Endothelial cell (in vitro differentiated cells): ENCODE measurements at regions not wholly inside any gene's neighbourhood (a gene's known extent, or its start where the extent isn't known, plus 50 kb on each side); places are given as distances from the start of the nearest gene placed in this dataset.

ENCODE experiments used
- DNase-seq: peaks from one replicate; pipeline ENCODE4 v3.0.0; 2021; ENCODE audit warnings: low spot score
- H3K27ac Mint-ChIP-seq: one replicate; pipeline ENCODE4 v1.8.0; 2021; ENCODE audit warnings: mixed read lengths, inconsistent platforms; ENCODE audit not compliant: unreplicated experiment
- H3K27me3 Mint-ChIP-seq: one replicate; pipeline ENCODE4 v1.8.0; 2021; ENCODE audit warnings: mild to moderate bottlenecking, moderate library complexity, mixed read lengths, inconsistent platforms; ENCODE audit not compliant: unreplicated experiment
- H3K36me3 Mint-ChIP-seq: one replicate; pipeline ENCODE4 v1.8.0; 2021; ENCODE audit warnings: mild to moderate bottlenecking, low read depth, mixed read lengths, inconsistent platforms; ENCODE audit not compliant: unreplicated experiment
- H3K4me1 Mint-ChIP-seq: one replicate; pipeline ENCODE4 v1.8.0; 2021; ENCODE audit warnings: mild to moderate bottlenecking, mixed read lengths, inconsistent platforms; ENCODE audit not compliant: unreplicated experiment
- H3K4me3 Mint-ChIP-seq: one replicate; pipeline ENCODE4 v1.8.0; 2021; ENCODE audit warnings: mild to moderate bottlenecking, mixed read lengths, inconsistent platforms; ENCODE audit not compliant: unreplicated experiment
- H3K9me3 Mint-ChIP-seq: one replicate; pipeline ENCODE4 v1.8.0; 2021; ENCODE audit warnings: mixed read lengths, inconsistent platforms; ENCODE audit not compliant: unreplicated experiment
- TF ChIP-seq, protein P1 (sequence below): fragments of 200-600 bp; sonication (generic); IDR thresholded peaks from one replicate; pipeline ENCODE4 v1.5.0; 2021; ENCODE audit warnings: antibody characterized with exemption; ENCODE audit not compliant: unreplicated experiment

DNA sequence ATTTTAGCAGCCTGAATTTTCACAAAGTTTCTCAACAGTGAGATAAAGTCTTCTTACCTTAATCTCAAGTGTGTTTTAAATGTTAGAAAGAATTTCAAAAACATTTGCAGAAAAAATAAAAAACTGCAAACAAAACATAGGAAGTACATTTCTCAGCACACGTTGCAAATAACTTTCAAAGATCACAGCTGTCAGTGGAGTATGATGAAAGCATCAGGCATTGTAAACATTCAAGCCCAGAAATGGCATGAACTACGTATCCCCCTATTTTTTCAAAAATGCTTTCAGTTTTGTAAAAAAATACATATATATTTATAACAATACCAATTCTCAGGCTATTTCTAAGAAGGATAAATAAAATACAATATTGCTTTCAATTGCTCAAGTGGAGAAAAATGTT is 320.6 kb upstream of the TFPI start:
- Mint-ChIP-seq H3K27ac (no peak overlapping the region), H3K27me3 (peaks cover 2% of the 10 kb centered on the region), H3K36me3 (peaks cover 2% of the 10 kb centered on the region), H3K9me3 (peaks cover 1% of the 10 kb centered on the region), H3K4me1 (peaks cover 8% of the 10 kb centered on the region), H3K4me3 (no peak overlapping the region)
- no peak for DNase-seq
- TF ChIP-seq, protein P1, sequence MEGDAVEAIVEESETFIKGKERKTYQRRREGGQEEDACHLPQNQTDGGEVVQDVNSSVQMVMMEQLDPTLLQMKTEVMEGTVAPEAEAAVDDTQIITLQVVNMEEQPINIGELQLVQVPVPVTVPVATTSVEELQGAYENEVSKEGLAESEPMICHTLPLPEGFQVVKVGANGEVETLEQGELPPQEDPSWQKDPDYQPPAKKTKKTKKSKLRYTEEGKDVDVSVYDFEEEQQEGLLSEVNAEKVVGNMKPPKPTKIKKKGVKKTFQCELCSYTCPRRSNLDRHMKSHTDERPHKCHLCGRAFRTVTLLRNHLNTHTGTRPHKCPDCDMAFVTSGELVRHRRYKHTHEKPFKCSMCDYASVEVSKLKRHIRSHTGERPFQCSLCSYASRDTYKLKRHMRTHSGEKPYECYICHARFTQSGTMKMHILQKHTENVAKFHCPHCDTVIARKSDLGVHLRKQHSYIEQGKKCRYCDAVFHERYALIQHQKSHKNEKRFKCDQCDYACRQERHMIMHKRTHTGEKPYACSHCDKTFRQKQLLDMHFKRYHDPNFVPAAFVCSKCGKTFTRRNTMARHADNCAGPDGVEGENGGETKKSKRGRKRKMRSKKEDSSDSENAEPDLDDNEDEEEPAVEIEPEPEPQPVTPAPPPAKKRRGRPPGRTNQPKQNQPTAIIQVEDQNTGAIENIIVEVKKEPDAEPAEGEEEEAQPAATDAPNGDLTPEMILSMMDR, result no peak

DNA sequence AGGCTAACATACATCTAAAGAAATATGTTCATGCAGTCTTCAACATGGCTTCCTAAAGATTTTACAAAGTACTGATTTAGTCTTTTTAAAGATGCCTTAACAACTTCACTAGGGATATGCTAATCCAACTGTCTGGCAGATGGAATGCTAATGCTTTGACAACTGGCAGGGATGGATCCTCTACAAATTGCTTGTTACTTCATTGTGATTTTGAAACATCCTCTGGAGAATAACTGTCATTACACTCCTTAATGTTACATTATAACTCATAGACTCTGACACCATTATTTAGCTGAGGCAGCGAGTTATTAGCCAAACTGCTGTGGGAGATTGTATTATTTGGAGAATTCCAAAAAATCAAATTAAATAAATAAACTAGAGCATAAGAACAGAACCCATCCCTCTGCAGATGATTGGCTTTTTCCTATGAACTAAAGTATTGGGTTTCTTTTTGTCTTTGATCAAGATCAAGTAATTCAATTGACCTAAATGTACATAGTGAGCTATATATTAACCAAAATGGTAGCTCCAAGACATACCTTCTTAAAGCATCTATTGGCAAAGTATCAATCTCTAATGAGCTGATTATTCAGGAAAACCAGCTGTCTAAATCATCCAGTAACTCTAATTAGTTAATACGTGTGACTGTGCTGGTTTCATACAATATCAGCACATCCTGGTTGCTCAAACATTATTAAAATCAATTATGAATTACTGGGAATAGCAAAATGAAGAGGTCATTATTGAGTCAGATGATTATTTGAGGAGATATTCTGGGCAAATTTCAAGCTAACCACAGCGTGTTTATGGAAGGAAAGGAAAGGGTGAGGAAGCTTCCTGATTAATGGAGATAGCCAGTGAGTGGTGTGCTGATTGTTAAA is 321.3 kb upstream of the TFPI start:
- DNase-seq, result no peak
- no peaks in the 10 kb centered on the region for H3K9me3 Mint-ChIP-seq
- peaks cover 1% of the 10 kb centered on the region for H3K27me3 Mint-ChIP-seq
- no peaks in the 10 kb centered on the region for H3K36me3 Mint-ChIP-seq
- H3K4me3 Mint-ChIP-seq, result no peak overlapping the region
- peaks cover 8% of the 10 kb centered on the region for H3K4me1 Mint-ChIP-seq
- H3K27ac Mint-ChIP-seq, result no peak overlapping the region
- TF ChIP-seq, protein P1, result no peak

DNA sequence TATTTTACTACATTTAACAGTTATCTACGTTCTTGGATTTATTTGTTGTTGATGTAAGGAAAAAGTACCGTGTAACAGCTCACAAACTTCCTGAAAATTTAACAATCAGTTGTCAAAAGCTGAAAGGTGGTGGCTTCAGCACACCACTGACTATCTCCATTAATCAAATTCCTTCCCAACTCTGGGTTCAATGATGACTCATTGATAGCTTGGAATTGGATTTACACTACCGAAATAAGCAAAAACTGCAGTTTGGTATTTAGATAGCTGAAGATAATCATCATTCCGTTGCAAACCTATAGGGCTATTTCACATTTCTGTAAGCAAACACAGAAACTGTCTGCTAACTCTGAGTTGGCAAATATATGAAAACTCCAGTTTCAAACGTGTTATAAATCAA is 322.3 kb upstream of the TFPI start:
- TF ChIP-seq, protein P1, result no peak
- DNase-seq, result no peak
- no peak overlapping the region for H3K4me3 Mint-ChIP-seq
- no peak overlapping the region for H3K27ac Mint-ChIP-seq
- no peaks in the 10 kb centered on the region for H3K36me3 Mint-ChIP-seq
- H3K4me1 Mint-ChIP-seq, result peaks cover 12% of the 10 kb centered on the region
- peaks cover 1% of the 10 kb centered on the region for H3K27me3 Mint-ChIP-seq
- no peaks in the 10 kb centered on the region for H3K9me3 Mint-ChIP-seq

DNA sequence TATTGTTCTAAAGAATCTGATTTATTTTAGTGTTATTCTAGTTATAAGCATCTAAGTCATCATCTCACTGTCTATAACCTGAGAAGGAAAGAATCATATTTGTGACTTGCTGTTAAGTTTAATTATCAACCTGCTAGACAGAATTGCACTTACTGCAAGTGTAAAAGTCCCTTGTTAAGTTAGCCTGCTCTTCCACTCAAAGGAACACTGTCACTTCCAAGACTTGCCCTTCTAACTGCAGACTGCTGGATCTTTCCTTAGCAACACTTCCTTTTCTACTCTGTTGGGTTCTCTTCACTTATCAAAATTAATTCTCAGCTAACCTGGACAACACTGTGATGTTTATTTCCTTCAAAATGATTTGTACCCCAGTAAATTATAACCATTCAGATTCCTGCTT is 323.2 kb upstream of the TFPI start:
- H3K36me3 Mint-ChIP-seq, result no peaks in the 10 kb centered on the region
- no peak overlapping the region for H3K27ac Mint-ChIP-seq
- peaks cover 13% of the 10 kb centered on the region for H3K4me1 Mint-ChIP-seq
- no peak overlapping the region for H3K4me3 Mint-ChIP-seq
- TF ChIP-seq, protein P1, result no peak
- peaks cover 1% of the 10 kb centered on the region for H3K27me3 Mint-ChIP-seq
- DNase-seq, result no peak
- no peaks in the 10 kb centered on the region for H3K9me3 Mint-ChIP-seq

DNA sequence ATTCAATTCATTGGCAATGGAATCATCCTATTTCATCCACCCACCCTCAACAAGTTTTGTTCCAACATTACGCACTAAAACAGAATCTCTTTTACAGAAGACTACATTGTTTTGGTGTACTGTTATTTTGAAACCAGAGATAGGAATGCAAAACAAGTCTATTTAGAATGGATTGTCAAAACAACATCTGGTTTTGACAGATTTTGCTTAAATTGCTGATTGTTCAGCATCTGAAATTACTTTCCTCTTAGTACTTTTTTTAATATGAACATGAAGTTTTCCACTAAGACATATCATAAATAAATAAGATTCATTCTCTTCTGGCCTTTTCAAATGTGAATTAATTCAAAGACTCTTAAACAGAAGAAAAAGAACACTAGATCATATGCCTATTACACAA is 323.9 kb upstream of the TFPI start:
- no peak overlapping the region for H3K4me3 Mint-ChIP-seq
- H3K27ac Mint-ChIP-seq, result no peak overlapping the region
- DNase-seq, result no peak
- H3K36me3 Mint-ChIP-seq, result no peaks in the 10 kb centered on the region
- TF ChIP-seq, protein P1, result no peak
- peaks cover 13% of the 10 kb centered on the region for H3K4me1 Mint-ChIP-seq
- no peaks in the 10 kb centered on the region for H3K9me3 Mint-ChIP-seq
- H3K27me3 Mint-ChIP-seq, result peaks cover 1% of the 10 kb centered on the region
